ENCODE measurements at regions not wholly inside any gene's neighbourhood (a gene's known extent, or its start where the extent isn't known, plus 50 kb on each side); places are given as distances from the start of the nearest gene placed in this dataset.

DNA sequence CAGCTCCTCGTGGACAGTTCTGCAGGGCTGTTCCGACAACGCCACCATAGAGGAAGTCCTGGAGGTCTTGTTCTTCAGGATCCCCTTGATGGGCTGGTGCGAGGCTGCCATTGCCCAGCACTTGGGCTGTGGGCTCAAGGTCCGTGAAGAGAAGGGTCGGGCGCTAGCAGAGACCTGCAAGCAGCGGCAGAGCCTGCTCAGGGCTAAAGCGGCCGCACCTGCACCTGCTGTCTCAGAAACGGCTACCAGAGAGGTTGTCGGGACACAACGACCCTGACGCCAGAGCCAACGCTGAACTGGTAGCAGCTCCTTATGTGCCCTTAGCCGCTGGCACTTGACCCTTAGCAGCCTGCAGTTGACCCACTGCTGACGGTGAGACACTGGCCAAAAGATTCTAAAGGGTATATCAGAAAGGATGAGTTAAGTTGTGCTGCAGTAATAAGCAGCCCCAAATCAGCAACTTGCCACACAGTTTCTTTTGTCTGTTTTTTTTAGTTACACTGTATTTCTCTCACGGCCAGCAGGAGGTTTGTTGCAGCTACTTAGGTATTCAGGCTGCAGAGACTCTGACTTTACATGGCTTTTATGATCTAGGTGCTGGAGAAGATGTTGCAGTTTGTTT lies 55.5 kb upstream of the ST6GAL2 start:
- TF ChIP-seq, protein P1, sequence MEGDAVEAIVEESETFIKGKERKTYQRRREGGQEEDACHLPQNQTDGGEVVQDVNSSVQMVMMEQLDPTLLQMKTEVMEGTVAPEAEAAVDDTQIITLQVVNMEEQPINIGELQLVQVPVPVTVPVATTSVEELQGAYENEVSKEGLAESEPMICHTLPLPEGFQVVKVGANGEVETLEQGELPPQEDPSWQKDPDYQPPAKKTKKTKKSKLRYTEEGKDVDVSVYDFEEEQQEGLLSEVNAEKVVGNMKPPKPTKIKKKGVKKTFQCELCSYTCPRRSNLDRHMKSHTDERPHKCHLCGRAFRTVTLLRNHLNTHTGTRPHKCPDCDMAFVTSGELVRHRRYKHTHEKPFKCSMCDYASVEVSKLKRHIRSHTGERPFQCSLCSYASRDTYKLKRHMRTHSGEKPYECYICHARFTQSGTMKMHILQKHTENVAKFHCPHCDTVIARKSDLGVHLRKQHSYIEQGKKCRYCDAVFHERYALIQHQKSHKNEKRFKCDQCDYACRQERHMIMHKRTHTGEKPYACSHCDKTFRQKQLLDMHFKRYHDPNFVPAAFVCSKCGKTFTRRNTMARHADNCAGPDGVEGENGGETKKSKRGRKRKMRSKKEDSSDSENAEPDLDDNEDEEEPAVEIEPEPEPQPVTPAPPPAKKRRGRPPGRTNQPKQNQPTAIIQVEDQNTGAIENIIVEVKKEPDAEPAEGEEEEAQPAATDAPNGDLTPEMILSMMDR (IDR thresholded peaks at IDR 0.05; ENCODE audit: poor library complexity): no peak
- TF ChIP-seq EZH2 (IDR thresholded peaks at IDR 0.05; ENCODE audit: borderline replicate concordance): no peak

Data from hepatocyte (in vitro differentiated cells).